ENCODE measurements at regions not wholly inside any gene's neighbourhood (a gene's known extent, or its start where the extent isn't known, plus 50 kb on each side); places are given as distances from the start of the nearest gene placed in this dataset.

DNA sequence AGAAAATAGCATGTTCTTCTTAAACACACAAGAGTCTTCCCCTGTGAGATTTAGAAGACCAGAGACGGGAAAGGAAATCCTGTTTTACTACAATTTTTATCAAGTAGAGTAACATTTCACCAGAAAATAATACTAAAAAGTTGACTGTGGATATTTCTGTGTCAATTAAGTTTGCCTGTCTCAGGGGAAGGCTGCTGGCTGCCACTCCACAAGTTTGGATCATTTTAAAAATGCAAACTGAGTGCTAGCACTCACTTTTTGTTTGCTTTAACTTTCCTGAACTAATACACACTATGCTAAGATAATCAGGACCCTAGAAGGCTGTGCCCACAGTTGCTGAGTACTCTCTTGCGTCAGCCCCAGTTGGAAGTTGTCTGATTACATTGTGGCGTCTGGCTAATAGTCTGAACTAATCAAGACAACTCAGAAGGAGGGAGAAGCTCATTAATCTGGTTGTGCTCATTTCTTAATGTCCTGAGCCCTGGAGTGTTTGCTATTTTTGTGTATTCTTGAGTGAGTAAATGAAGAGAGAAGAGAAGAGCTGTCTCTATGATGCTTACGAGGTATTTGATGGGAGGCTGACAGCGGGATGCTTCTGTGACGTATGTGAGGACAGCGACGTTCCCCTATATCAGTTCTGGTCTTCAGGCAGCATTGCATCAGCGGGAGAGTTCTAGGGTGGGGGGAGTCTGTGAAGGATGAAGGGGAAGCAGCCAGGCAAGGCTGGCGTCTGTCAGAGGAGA is 664.2 kb downstream of the QKI start:
- TF ChIP-seq ZFP30 (CRISPR knock-in tag; IDR thresholded peaks at IDR 0.05): no peak
- no peak for TF ChIP-seq PPARA (CRISPR knock-in tag; IDR thresholded peaks at IDR 0.05; ENCODE audit: borderline replicate concordance)
- no peak for TF ChIP-seq ZFP3 (CRISPR knock-in tag; IDR thresholded peaks at IDR 0.05)
- TF ChIP-seq RARB (CRISPR knock-in tag; IDR thresholded peaks at IDR 0.05): no peak

Measured in SK-N-SH treated with all-trans-retinoic acid at 6 μM for 48 hours (cell line).